Thyroid gland (tissue), 4 donors: ENCODE measurements at regions not wholly inside any gene's neighbourhood (a gene's known extent, or its start where the extent isn't known, plus 50 kb on each side); places are given as distances from the start of the nearest gene placed in this dataset.
A peak's percentile ranks its signal among the peaks of the same experiment; 100 is the strongest.

Source experiments
- DNase-seq, 2 donors: peaks; one replicate each; pipeline ENCODE4 v3.0.0-alpha.2; 2019
- H3K27ac ChIP-seq, 3 donors: fragments of 200-600 bp; sonication (generic); 1 replicate in 2 of 3; 2 replicates in 1 of 3; pipeline ENCODE4 v1.5.1; 2016 to 2019; ENCODE audit warnings: mild to moderate bottlenecking in 1 of 3, moderate library complexity in 1 of 3
- H3K27me3 ChIP-seq: fragments of 200-600 bp; sonication (generic); one replicate; pipeline ENCODE4 v1.5.1; 2019
- H3K36me3 ChIP-seq, 2 donors: fragments of 200-600 bp; sonication (generic); one replicate each; pipeline ENCODE4 v1.5.1; 2016 to 2019
- H3K4me1 ChIP-seq, 2 donors: fragments of 200-600 bp; sonication (generic); one replicate each; pipeline ENCODE4 v1.5.1; 2017 to 2019
- H3K4me3 ChIP-seq, 3 donors: fragments of 200-600 bp; sonication (generic); replicated peaks in 1 of 3; 1 replicate in 2 of 3; 2 replicates in 1 of 3; pipeline ENCODE4 v1.5.1; 2016; ENCODE audit warnings: mild to moderate bottlenecking in 1 of 3
- H3K9me3 ChIP-seq: fragments of 200-600 bp; sonication (generic); one replicate; pipeline ENCODE4 v1.5.1; 2017
- POLR2A ChIP-seq, 2 donors: fragments of 450-650 bp; IDR thresholded peaks; one replicate each; pipeline ENCODE4 v1.6.1; 2017; ENCODE audit warnings: antibody characterized with exemption in 2 of 2, mild to moderate bottlenecking in 2 of 2, moderate library complexity in 1 of 2
- WGBS, 2 donors: methylation state at CpG; one replicate each; pipeline ENCODE4 v1.1.5; 2017; 5-methylcytosine and 5-hydroxymethylcytosine counted together
- intact Hi-C: fragments of 100-400 bp; cut with DNase I; formaldehyde crosslinking; loops from one replicate; pipeline ENCODE4 v1.15.1; 2023
- TF ChIP-seq, protein P1 (sequence below), 6 experiments: fragments of 200-600 bp in 3 of 6; fragments of 450-650 bp in 3 of 6; sonication (generic) in 3 of 6; IDR thresholded peaks; one replicate each; pipeline ENCODE4 v1.5.1; 2016 to 2019; ENCODE audit warnings: antibody characterized with exemption in 6 of 6, mild to moderate bottlenecking in 2 of 6, inconsistent platforms in 1 of 6, moderate library complexity in 1 of 6

DNA sequence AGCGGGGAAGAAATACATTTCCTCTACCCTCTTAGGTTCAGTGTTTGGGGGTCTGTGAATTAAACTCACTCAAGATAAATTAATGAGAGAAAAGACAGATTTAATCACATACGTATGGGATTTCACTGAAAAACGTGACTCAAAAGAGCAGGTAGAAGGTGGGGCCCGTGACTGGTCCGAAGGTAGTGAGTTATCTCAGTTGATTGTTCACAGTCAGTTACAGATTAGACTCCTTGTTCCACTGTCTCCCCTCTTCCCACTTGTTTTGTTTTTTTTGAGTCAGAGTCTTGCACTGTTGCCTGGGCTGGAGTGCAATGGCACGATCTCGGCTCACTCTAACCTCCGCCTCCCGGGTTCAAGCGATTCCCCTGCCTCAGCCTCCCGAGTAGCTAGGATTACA lies 301.2 kb downstream of the SEC14L1 start:
- H3K27ac ChIP-seq = peak overlapping the region in 1 of 3 donors; percentile 62
- H3K9me3 ChIP-seq = no peaks in the 10 kb centered on the region
- intact Hi-C loops = no loop called here
- H3K27me3 ChIP-seq = no peaks in the 10 kb centered on the region
- H3K4me3 ChIP-seq = no peak overlapping the region
- TF ChIP-seq, protein P1, sequence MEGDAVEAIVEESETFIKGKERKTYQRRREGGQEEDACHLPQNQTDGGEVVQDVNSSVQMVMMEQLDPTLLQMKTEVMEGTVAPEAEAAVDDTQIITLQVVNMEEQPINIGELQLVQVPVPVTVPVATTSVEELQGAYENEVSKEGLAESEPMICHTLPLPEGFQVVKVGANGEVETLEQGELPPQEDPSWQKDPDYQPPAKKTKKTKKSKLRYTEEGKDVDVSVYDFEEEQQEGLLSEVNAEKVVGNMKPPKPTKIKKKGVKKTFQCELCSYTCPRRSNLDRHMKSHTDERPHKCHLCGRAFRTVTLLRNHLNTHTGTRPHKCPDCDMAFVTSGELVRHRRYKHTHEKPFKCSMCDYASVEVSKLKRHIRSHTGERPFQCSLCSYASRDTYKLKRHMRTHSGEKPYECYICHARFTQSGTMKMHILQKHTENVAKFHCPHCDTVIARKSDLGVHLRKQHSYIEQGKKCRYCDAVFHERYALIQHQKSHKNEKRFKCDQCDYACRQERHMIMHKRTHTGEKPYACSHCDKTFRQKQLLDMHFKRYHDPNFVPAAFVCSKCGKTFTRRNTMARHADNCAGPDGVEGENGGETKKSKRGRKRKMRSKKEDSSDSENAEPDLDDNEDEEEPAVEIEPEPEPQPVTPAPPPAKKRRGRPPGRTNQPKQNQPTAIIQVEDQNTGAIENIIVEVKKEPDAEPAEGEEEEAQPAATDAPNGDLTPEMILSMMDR (IDR thresholded peaks at IDR 0.05) = no peak
- no peak for TF ChIP-seq POLR2A (IDR thresholded peaks at IDR 0.05)
- H3K36me3 ChIP-seq = no peaks in the 10 kb centered on the region
- no peak for DNase-seq
- H3K4me1 ChIP-seq = peaks cover 25 to 71% of the 10 kb centered on the region in 2 donors
- WGBS, 2 donors = 92 to 93% methylated on average over 11 of the region's 11 CpGs

DNA sequence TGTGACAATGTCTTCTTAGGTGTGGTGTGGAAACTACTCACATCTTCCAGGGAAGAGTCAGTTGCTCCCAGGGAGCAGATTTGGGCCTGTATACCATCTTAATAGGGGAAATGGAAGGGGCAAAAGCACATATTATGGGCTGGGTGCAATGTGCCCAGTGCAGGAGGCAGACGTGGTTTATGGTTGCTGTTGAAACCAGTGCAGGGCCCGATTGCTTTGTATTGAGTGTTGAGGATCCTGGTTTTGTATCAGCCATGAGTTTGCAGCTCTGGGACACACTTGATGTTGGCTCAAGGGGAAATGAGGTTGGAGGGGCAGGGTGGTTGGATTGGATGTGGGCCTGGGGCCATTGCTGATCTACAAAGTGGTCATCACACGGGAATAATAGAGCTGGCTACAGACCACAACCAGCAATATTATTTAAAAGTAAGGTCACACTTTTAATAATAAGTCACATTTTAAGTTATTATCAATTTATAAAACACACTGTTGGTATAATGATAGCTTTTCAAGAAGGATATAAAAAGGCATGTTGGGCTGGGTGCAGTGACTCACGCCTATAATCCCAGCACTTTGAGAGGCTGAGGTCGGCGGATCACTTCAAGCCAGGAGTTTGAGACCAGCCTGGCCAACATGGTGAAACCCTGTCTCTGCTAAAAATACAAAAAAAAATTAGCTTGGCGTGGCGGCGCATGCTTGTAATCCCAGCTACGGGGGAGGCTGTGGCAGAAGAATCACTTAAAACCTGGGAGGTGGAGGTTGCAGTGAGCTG lies 302.4 kb downstream of the SEC14L1 start:
- WGBS, 2 donors = 86 to 87% methylated on average over 10 of the region's 10 CpGs
- TF ChIP-seq, protein P1 (IDR thresholded peaks at IDR 0.05) = no peak
- no peak for TF ChIP-seq POLR2A (IDR thresholded peaks at IDR 0.05)
- intact Hi-C loops = no loop called here
- Histone ChIP-seq H3K4me1 (peaks cover 17 to 60% of the 10 kb centered on the region in 2 donors), H3K27me3 (no peaks in the 10 kb centered on the region), H3K36me3 (no peaks in the 10 kb centered on the region), H3K27ac (no peak overlapping the region), H3K4me3 (no peak overlapping the region), H3K9me3 (no peaks in the 10 kb centered on the region)
- DNase-seq = no peak

DNA sequence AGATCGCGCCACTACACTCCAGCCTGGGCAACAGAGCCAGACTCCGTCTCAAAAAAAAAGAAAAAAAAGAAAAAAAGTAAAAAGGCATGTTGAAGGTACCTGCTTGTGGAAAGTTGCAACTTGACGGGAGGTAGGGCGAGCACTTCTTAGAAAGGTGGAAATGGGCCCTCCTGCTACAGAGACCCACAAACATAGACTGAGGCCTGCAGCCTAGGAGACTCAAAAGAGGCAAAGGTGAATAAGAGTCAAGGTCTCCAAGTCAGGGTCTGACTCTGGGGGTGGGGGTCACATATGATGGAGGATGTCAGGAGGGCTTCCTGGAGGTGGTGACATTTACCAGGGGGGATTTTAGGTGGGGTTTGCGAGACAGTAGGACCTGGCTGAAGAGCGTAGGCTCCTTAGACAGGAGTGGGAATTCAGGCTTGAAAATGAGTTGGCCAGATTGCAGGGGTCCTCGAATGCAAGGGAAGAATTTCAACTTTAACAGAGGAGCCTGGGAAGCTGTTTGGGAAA lies 303.0 kb downstream of the SEC14L1 start:
- no peak for TF ChIP-seq POLR2A (IDR thresholded peaks at IDR 0.05)
- TF ChIP-seq, protein P1 (IDR thresholded peaks at IDR 0.05) = no peak
- DNase-seq = no peak
- WGBS, 2 donors = 93 to 95% methylated on average over 8 of the region's 8 CpGs
- Histone ChIP-seq H3K4me1 (peaks cover 17 to 54% of the 10 kb centered on the region in 2 donors), H3K27ac (peak overlapping the region in 1 of 3 donors; percentile 61), H3K4me3 (no peak overlapping the region), H3K36me3 (no peaks in the 10 kb centered on the region), H3K9me3 (no peaks in the 10 kb centered on the region), H3K27me3 (no peaks in the 10 kb centered on the region)
- intact Hi-C loops = no loop called here

DNA sequence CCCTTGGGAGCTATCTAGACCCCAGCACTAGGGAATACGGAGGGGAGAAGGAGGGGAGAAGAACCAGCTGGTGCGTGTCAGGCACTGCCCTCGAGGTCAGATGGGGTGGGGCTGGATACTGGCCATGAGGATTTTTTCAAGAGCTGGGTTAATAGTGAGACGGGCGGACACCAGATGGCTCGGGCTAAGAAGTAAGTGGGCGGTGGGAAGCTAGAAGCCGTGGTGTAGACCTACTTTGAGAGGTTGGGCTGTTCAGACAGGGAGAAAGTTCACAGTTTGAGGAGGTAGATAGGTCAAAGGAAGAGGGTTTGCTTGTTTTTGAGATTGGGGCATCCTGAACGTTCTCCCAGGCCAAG lies 303.8 kb downstream of the SEC14L1 start:
- TF ChIP-seq POLR2A (IDR thresholded peaks at IDR 0.05) = no peak
- TF ChIP-seq, protein P1 (IDR thresholded peaks at IDR 0.05) = no peak
- H3K4me3 ChIP-seq = no peak overlapping the region
- no peaks in the 10 kb centered on the region for H3K27me3 ChIP-seq
- WGBS, 2 donors = 43 to 52% methylated on average over 9 of the region's 9 CpGs
- no peaks in the 10 kb centered on the region for H3K9me3 ChIP-seq
- H3K36me3 ChIP-seq = no peaks in the 10 kb centered on the region
- H3K4me1 ChIP-seq = peaks cover 18 to 51% of the 10 kb centered on the region in 2 donors
- intact Hi-C loops = no loop called here
- H3K27ac ChIP-seq = peak overlapping the region in 2 of 3 donors; percentile 6 to 61
- no peak for DNase-seq
